Heart left ventricle (tissue), 13 donors: ENCODE measurements at regions not wholly inside any gene's neighbourhood (a gene's known extent, or its start where the extent isn't known, plus 50 kb on each side); places are given as distances from the start of the nearest gene placed in this dataset.

Experiments used
- CTCF ChIP-seq, 12 donors: fragments of 200-600 bp; sonication (generic) in 4 of 12; IDR thresholded peaks; one replicate each; pipeline versions ENCODE4 v1.5.0 to v1.8.0; 2018 to 2022; ENCODE audit warnings: antibody characterized with exemption in 12 of 12, mild to moderate bottlenecking in 5 of 12
- POLR2A ChIP-seq, 2 donors: fragments of 450-650 bp; IDR thresholded peaks; one replicate each; pipeline ENCODE4 v1.6.1; 2017; ENCODE audit warnings: antibody characterized with exemption in 2 of 2, mild to moderate bottlenecking in 2 of 2, moderate library complexity in 2 of 2
- donor health status: ischemic (EF 13 %, LVEDD 7.1; RV severe dilation, severe dysfunction).
- donor health status: DM: no; HTN: yes; CAD: no.
- donor health status: DM: no; HTN: no; CAD: no.
- donor health status: ischemic (EF 25% LVEDD 6.9; RV normal size, moderate dysfunction).
- donor health status: ischemic (EF 25% LVEDD 5.7; RV mildly dilated, moderate dysfunction).
- donor health status: ischemic (EF 35%, LVEDD 5.7; RV mildly dilated, moderate dysfunction).
- donor health status: nonischemic (EF 11% LVEDD 7.7; RV severe dilation, severe dysfunction).
- donor health status: DM: yes; HTN: yes; CAD: no.
- donor health status: PGD.
- donor health status: ischemic (EF 29% LVEDD 5.4; RV normal size, mild dysfunction).
- donor health status: nonischemic (EF 23%, LVEDD 6.1; RV moderate dilation, normal function).

GRCh38 chr13:106297283-106297682 lies 238.2 kb downstream of the EFNB2 start:
- TF ChIP-seq CTCF (IDR thresholded peaks at IDR 0.05) (no peak), POLR2A (IDR thresholded peaks at IDR 0.05) (no peak)
